OCI-LY3 (cell line): ENCODE measurements at regions not wholly inside any gene's neighbourhood (a gene's known extent, or its start where the extent isn't known, plus 50 kb on each side); places are given as distances from the start of the nearest gene placed in this dataset.
A peak's percentile ranks its signal among the peaks of the same experiment; 100 is the strongest.

Experiments used
- H2AFZ ChIP-seq: fragments of 200-600, 300-600 bp; shearing (Covaris generic); 2 replicates; pipeline ENCODE4 v1.6.0; 2014; ENCODE audit warnings: antibody characterized with exemption, low read depth, low read length
- H3K27ac ChIP-seq: fragments of 200-600, 300-600 bp; sonication (generic); 2 replicates; pipeline ENCODE4 v1.5.1; 2014; ENCODE audit warnings: mild to moderate bottlenecking, low read length, moderate library complexity, mixed read lengths
- H3K27me3 ChIP-seq: fragments of 200-600, 300-600 bp; sonication (generic); 2 replicates; pipeline ENCODE4 v1.6.1; 2014; ENCODE audit warnings: low read depth, low read length, mixed read lengths
- H3K36me3 ChIP-seq: fragments of 200-600, 300-600 bp; sonication (generic); replicated peaks from 2 replicates; pipeline ENCODE3; 2014; ENCODE audit warnings: low read depth, low read length, mixed read lengths
- H3K4me1 ChIP-seq: fragments of 300-600, 200-600 bp; sonication (generic); 2 replicates; pipeline ENCODE4 v1.6.1; 2014; ENCODE audit warnings: low read length, mixed read lengths
- H3K4me2 ChIP-seq: fragments of 200-600, 300-600 bp; sonication (generic); 2 replicates; pipeline ENCODE4 v1.6.1; 2014; ENCODE audit warnings: low read length, mixed read lengths
- H3K4me3 ChIP-seq: fragments of 300-600, 200-600 bp; sonication (generic); 2 replicates; pipeline ENCODE4 v1.5.1; 2014; ENCODE audit warnings: antibody characterized with exemption, mild to moderate bottlenecking, low read length, moderate library complexity
- H3K79me2 ChIP-seq: fragments of 300-600, 200-600 bp; shearing (Covaris generic); 2 replicates; pipeline ENCODE4 v1.6.1; 2014; ENCODE audit warnings: mild to moderate bottlenecking, low read length, mixed read lengths
- H3K9ac ChIP-seq: fragments of 300-600, 200-600 bp; shearing (Covaris generic); 2 replicates; pipeline ENCODE4 v1.6.0; 2014; ENCODE audit warnings: mild to moderate bottlenecking, low read length, moderate library complexity
- H3K9me3 ChIP-seq: fragments of 200-600, 300-600 bp; shearing (Covaris generic); 2 replicates; pipeline ENCODE4 v1.6.1; 2014; ENCODE audit warnings: low read length, mixed read lengths; ENCODE audit not compliant: insufficient read depth
- H4K20me1 ChIP-seq: fragments of 200-600, 300-600 bp; sonication (generic); 2 replicates; pipeline ENCODE4 v1.6.1; 2016; ENCODE audit warnings: low read length, mixed read lengths; ENCODE audit not compliant: insufficient read depth
- CTCF ChIP-seq: fragments of 200-600, 300-600 bp; sonication (generic); IDR thresholded peaks from 2 replicates; pipeline ENCODE4 v1.5.1; 2014; ENCODE audit warnings: antibody characterized with exemption, low read length, low read depth
- EZH2phosphoT487 ChIP-seq: fragments of 200-600 bp; shearing (Covaris generic); IDR thresholded peaks from 2 replicates; pipeline ENCODE4 v1.6.1; 2018; ENCODE audit warnings: antibody characterized with exemption, mixed run types, low read depth

- Histone ChIP-seq H3K36me3 (no peaks in the 10 kb centered on the region), H3K79me2 (no peaks in the 10 kb centered on the region), H3K9ac (no peak overlapping the region), H3K4me2 (no peak overlapping the region), H3K4me3 (no peak overlapping the region), H3K27ac (no peak overlapping the region), H3K27me3 (no peaks in the 10 kb centered on the region), H3K9me3 (no peaks in the 10 kb centered on the region), H2AFZ (no peak overlapping the region), H4K20me1 (no peaks in the 10 kb centered on the region), H3K4me1 (no peaks in the 10 kb centered on the region)
- TF ChIP-seq EZH2phosphoT487 = no peak
- no peak for TF ChIP-seq CTCF
Measured at GRCh38 chrX:17933856-17934255, 72.8 kb upstream of the RAI2 start.

- no peak overlapping the region for H3K4me2 ChIP-seq
- no peak overlapping the region for H3K9ac ChIP-seq
- no peaks in the 10 kb centered on the region for H3K9me3 ChIP-seq
- no peak for TF ChIP-seq EZH2phosphoT487
- no peak for TF ChIP-seq CTCF
- H3K4me1 ChIP-seq = no peaks in the 10 kb centered on the region
- H3K27ac ChIP-seq = no peak overlapping the region
- no peaks in the 10 kb centered on the region for H3K79me2 ChIP-seq
- H2AFZ ChIP-seq = no peak overlapping the region
- H3K4me3 ChIP-seq = no peak overlapping the region
- no peaks in the 10 kb centered on the region for H3K36me3 ChIP-seq
- no peaks in the 10 kb centered on the region for H4K20me1 ChIP-seq
- H3K27me3 ChIP-seq = no peaks in the 10 kb centered on the region
Measured at GRCh38 chrX:17932781-17933180, 71.7 kb upstream of the RAI2 start.

- H3K36me3 ChIP-seq = no peaks in the 10 kb centered on the region
- H3K79me2 ChIP-seq = no peaks in the 10 kb centered on the region
- H2AFZ ChIP-seq = no peak overlapping the region
- TF ChIP-seq CTCF (no peak), EZH2phosphoT487 (no peak)
- H3K9me3 ChIP-seq = no peaks in the 10 kb centered on the region
- no peaks in the 10 kb centered on the region for H4K20me1 ChIP-seq
- H3K4me1 ChIP-seq = no peaks in the 10 kb centered on the region
- H3K27ac ChIP-seq = no peak overlapping the region
- H3K4me3 ChIP-seq = no peak overlapping the region
- no peak overlapping the region for H3K4me2 ChIP-seq
- no peak overlapping the region for H3K9ac ChIP-seq
- H3K27me3 ChIP-seq = no peaks in the 10 kb centered on the region
Measured at GRCh38 chrX:17931855-17932254, 70.8 kb upstream of the RAI2 start.

- H4K20me1 ChIP-seq = no peaks in the 10 kb centered on the region
- no peaks in the 10 kb centered on the region for H3K36me3 ChIP-seq
- no peak overlapping the region for H3K9ac ChIP-seq
- H3K4me1 ChIP-seq = no peaks in the 10 kb centered on the region
- no peaks in the 10 kb centered on the region for H3K27me3 ChIP-seq
- no peak overlapping the region for H2AFZ ChIP-seq
- TF ChIP-seq EZH2phosphoT487 (no peak), CTCF (peak; percentile 25; the same call in 1 of the 2 replicates)
- no peaks in the 10 kb centered on the region for H3K79me2 ChIP-seq
- no peaks in the 10 kb centered on the region for H3K9me3 ChIP-seq
- no peak overlapping the region for H3K4me2 ChIP-seq
- no peak overlapping the region for H3K27ac ChIP-seq
- no peak overlapping the region for H3K4me3 ChIP-seq
Measured at GRCh38 chrX:17930850-17931249, 69.8 kb upstream of the RAI2 start.
